ENCODE measurements at regions not wholly inside any gene's neighbourhood (a gene's known extent, or its start where the extent isn't known, plus 50 kb on each side); places are given as distances from the start of the nearest gene placed in this dataset.

GRCh38 chr14:40452674-40453073 is 1020.4 kb upstream of the FBXO33 start:
- no peaks in the 10 kb centered on the region for H3K4me1 Mint-ChIP-seq
- no peaks in the 10 kb centered on the region for H4K20me1 ChIP-seq (ENCODE audit: insufficient read depth, low read length)
- H3K4me1 ChIP-seq (ENCODE audit: control insufficient read depth in 1 of 2, insufficient read depth in 2 of 2, low read length in 2 of 2), result no peaks in the 10 kb centered on the region
- no peaks in the 10 kb centered on the region for H3K36me3 Mint-ChIP-seq
- intact Hi-C loops (cut with micrococcal nuclease), result no loop called here
- H3K79me2 ChIP-seq (ENCODE audit: insufficient read depth, low read length), result no peaks in the 10 kb centered on the region
- no peaks in the 10 kb centered on the region for H3K36me3 ChIP-seq (replicated peaks in 1 of 2; ENCODE audit: control insufficient read depth in 1 of 2, insufficient read depth in 2 of 2, low read length in 2 of 2)
- no peaks in the 10 kb centered on the region for H3K27me3 ChIP-seq (ENCODE audit: control insufficient read depth in 2 of 2, insufficient read depth in 2 of 2, low read length in 2 of 2)
- H3K27ac Mint-ChIP-seq, result no peak overlapping the region
- H3K27me3 Mint-ChIP-seq (ENCODE audit: low read depth in 3 of 3), result peaks cover 0 to 2% (median 1%) of the 10 kb centered on the region in 3 donors
- no peak overlapping the region for H3K4me3 ChIP-seq (replicated peaks in 1 of 3; ENCODE audit: low read depth in 2 of 3, low read length in 3 of 3)
- WGBS (ENCODE audit: insufficient coverage), result no CpG with 5 or more reads among the region's 1 CpG
- no peak overlapping the region for H2AFZ ChIP-seq (ENCODE audit: insufficient read depth, low read depth, low read length, poor library complexity, severe bottlenecking)
- H3K4me3 Mint-ChIP-seq, result no peak overlapping the region
- no peak for DNase-seq
- H3K9me3 ChIP-seq (replicated peaks in 1 of 2; ENCODE audit: control insufficient read depth in 1 of 2, insufficient read depth in 1 of 2, low read length in 2 of 2), result no peaks in the 10 kb centered on the region
- H3K9ac ChIP-seq (ENCODE audit: insufficient read depth, low read length, poor library complexity, severe bottlenecking), result no peak overlapping the region
- TF ChIP-seq, protein P1, sequence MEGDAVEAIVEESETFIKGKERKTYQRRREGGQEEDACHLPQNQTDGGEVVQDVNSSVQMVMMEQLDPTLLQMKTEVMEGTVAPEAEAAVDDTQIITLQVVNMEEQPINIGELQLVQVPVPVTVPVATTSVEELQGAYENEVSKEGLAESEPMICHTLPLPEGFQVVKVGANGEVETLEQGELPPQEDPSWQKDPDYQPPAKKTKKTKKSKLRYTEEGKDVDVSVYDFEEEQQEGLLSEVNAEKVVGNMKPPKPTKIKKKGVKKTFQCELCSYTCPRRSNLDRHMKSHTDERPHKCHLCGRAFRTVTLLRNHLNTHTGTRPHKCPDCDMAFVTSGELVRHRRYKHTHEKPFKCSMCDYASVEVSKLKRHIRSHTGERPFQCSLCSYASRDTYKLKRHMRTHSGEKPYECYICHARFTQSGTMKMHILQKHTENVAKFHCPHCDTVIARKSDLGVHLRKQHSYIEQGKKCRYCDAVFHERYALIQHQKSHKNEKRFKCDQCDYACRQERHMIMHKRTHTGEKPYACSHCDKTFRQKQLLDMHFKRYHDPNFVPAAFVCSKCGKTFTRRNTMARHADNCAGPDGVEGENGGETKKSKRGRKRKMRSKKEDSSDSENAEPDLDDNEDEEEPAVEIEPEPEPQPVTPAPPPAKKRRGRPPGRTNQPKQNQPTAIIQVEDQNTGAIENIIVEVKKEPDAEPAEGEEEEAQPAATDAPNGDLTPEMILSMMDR (IDR thresholded peaks at IDR 0.05), result no peak
- H3K9me3 Mint-ChIP-seq, result peaks cover 0 to 6% (median 2%) of the 10 kb centered on the region in 7 donors
- no peak overlapping the region for H3K4me2 ChIP-seq (replicated peaks; ENCODE audit: extremely low read depth, low read length, poor library complexity, severe bottlenecking)
- no peak overlapping the region for H3K27ac ChIP-seq (ENCODE audit: low read depth in 1 of 2, low read length in 2 of 2)

DNA sequence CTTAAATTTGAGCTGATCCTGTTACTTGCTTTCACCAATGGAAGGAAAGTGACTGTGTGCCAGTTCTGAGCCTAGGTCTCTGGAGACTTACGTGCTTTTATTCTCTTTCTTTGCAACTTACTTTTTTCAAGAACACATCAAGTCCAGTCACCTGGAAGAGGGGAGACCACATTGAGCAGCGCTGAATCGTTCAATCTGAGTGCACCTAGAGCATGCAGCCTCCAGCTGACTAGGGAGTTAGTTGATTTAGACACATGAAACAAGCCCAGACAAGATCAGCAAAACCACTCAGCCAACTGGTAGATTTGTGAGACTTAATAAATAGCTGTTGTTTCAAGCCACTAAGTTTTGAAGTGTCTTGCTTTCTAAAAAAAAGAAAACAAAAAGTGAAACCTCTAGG is 1014.8 kb upstream of the FBXO33 start:
- Histone ChIP-seq H3K4me1 (ENCODE audit: control insufficient read depth in 1 of 2, insufficient read depth in 2 of 2, low read length in 2 of 2) (no peaks in the 10 kb centered on the region), H3K4me2 (replicated peaks; ENCODE audit: extremely low read depth, low read length, poor library complexity, severe bottlenecking) (no peak overlapping the region), H3K9me3 (replicated peaks in 1 of 2; ENCODE audit: control insufficient read depth in 1 of 2, insufficient read depth in 1 of 2, low read length in 2 of 2) (peaks cover 0 to 5% of the 10 kb centered on the region in 2 donors), H4K20me1 (ENCODE audit: insufficient read depth, low read length) (no peaks in the 10 kb centered on the region), H3K4me3 (replicated peaks in 1 of 3; ENCODE audit: low read depth in 2 of 3, low read length in 3 of 3) (no peak overlapping the region), H3K79me2 (ENCODE audit: insufficient read depth, low read length) (no peaks in the 10 kb centered on the region), H2AFZ (ENCODE audit: insufficient read depth, low read depth, low read length, poor library complexity, severe bottlenecking) (no peak overlapping the region), H3K27me3 (ENCODE audit: control insufficient read depth in 2 of 2, insufficient read depth in 2 of 2, low read length in 2 of 2) (no peaks in the 10 kb centered on the region), H3K9ac (ENCODE audit: insufficient read depth, low read length, poor library complexity, severe bottlenecking) (no peak overlapping the region), H3K36me3 (replicated peaks in 1 of 2; ENCODE audit: control insufficient read depth in 1 of 2, insufficient read depth in 2 of 2, low read length in 2 of 2) (no peaks in the 10 kb centered on the region), H3K27ac (ENCODE audit: low read depth in 1 of 2, low read length in 2 of 2) (no peak overlapping the region)
- no peak for DNase-seq
- intact Hi-C loops (cut with micrococcal nuclease), result no loop called here
- Mint-ChIP-seq H3K27me3 (ENCODE audit: low read depth in 3 of 3) (peaks cover 0 to 2% (median 0%) of the 10 kb centered on the region in 3 donors), H3K9me3 (peaks cover 0 to 3% (median 2%) of the 10 kb centered on the region in 7 donors), H3K4me1 (no peaks in the 10 kb centered on the region), H3K4me3 (no peak overlapping the region), H3K36me3 (no peaks in the 10 kb centered on the region), H3K27ac (no peak overlapping the region)
- TF ChIP-seq, protein P1 (IDR thresholded peaks at IDR 0.05), result no peak
- WGBS (ENCODE audit: insufficient coverage), result no CpG with 5 or more reads among the region's 3 CpGs
